OCI-M1 (cell line): ENCODE measurements at regions not wholly inside any gene's neighbourhood (a gene's known extent, or its start where the extent isn't known, plus 50 kb on each side); places are given as distances from the start of the nearest gene placed in this dataset.
"Not testable (repeated sequence)": the region's sequence is repeated elsewhere in the genome, so short reads cannot be mapped to it uniquely, and the experiment has no call there.

ENCODE experiments used
- DNase-seq: peaks from one replicate; lab custom pipeline; 2025; lab: John Stamatoyannopoulos, UW

GRCh38 chr6:61217714-61218113 lies 1068.3 kb downstream of the KHDRBS2 start:
- no peak for DNase-seq

DNA sequence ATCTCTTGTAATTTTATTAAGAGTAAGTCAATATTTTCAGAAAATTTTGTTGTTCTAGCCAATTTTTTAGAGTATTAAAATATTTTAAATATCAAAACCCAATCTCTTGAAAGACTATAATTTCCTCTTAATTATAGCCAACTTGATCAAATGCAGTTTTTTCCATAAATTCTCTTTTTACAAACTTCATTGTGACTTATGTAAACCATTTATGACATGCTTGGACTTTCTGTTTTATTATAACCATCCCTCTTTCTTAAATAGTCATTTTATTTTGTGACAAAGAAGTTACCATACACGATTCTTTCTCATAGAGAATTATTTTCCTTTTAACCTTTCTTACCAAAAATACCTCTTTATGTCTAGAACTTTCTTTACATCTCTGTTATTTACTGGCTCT lies 1075.5 kb downstream of the KHDRBS2 start:
- DNase-seq: peak; percentile 26

DNA sequence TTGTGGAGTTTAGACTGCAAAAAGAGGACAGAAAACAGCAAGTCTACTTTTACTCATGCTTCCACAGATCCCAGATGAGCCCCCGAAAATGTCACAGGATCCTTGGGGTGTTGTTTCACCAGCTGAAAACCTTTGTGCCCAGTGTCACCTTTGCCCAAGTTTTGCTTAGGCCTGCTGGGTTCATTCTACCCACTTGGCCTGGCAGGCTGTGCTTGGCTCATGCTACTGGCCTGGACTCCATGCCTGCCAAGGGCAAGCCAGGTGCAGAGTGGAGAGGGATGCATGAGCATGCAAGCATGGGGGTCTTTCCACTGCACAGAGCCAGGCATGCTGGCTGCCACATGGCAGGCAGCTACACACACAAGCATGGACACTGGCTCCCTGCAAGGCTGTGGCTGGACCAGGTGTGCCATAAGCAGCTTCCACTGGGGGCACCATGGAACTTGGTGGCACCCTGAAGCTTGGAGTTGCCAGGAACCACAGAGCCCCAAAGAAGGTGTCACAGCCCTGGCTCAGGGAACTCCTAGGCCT lies 1082.0 kb downstream of the KHDRBS2 start:
- DNase-seq: no peak

DNA sequence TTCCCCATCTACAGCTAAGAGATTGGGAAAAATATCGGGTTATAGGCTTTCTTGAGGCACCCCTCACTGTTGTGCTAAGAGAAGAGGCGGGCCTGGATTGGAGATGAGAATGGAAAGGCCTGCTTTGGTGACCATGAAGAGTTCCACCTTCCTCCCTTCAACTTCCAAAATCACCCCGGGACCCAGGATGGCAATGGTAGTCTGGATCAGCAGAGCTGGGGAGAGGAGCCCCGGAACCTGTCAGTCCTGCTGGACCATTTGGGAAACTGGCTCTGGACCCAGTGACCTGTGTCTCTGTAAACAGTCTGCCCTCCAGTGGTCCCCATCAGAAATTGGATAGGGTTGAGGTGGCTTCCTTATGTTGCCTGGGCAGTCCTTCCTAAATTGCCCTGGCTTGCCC lies 1085.6 kb downstream of the KHDRBS2 start:
- DNase-seq: no peak

GRCh38 chr6:61193771-61194170 lies 1092.3 kb downstream of the KHDRBS2 start:
- DNase-seq: no peak

DNA sequence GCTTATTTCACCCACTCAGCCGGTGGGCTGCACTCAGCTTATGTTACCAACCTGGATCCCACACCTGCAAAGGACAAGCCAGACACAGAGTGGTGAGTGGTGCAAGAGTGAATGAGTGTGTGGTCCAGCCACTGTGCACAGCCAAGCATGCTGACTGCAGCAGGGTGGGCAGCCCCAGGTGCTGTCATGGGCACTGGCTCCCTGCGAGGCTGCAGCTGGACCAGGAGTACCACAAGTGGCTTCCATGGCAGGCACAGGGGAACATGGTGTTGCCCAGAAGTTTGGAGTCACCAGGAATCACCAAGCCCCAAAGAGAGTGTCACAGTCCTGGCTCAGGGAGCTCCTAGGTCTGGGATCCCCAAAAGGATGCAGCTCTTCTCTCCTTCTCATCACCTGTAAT lies 1093.4 kb downstream of the KHDRBS2 start:
- DNase-seq: no peak

DNA sequence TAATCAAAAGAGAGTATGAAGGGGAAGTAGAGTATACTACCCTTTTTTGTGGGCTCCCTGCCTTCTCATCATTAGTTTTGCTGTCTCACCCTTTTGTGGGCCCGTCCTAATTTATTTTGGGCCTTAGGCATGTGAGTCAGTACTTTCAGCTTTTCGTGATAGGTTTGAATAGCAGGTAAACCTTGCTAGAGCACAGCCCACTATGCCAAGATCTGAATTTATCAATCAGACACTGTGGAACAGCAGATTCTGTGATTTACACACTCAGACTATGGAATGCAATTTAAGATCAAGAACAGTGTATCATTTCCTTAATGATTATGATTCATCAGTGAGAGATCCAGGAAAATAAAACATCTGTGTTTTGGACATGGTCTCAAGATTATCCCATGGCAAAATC lies 1117.1 kb downstream of the KHDRBS2 start:
- DNase-seq: no peak

DNA sequence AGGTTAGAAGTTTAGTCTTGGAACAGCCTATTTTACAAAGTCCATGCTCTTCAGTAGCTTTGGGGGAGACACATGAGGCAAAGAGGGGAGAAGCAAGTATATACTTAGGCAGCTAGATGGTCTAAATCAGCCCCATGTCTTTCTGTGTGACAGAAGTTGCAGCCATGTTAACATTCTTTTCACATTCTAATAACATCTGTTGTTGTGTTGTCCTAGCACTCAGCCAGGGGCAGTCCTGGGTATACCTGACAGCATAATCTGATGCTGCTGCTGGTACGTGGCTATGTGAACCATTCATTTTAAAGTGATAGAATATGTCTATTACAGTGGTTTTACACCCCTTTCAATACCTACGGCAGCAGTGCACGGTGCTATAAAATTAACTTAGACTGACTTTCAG lies 1137.0 kb downstream of the KHDRBS2 start:
- DNase-seq: not testable (repeated sequence)

DNA sequence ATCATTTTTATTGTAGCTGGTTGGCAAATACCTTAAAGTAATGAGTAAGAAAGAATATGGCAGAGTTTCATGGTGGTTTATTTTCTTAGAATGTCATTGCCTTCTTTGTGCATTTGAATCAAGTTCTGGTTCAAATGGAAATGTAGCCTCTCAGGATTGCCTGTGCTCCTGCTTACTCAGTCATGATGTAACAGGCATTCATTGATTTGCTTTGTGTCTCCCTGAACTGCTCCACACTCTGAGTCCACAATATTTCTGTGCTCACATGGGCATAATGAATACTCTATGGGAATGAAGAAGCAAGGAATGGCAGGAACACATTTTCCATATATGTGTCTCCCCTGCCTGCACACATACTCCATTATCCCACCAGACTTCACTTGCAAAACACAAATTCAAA lies 1143.8 kb downstream of the KHDRBS2 start:
- DNase-seq: not testable (repeated sequence)

- no peak for DNase-seq
These were observed 1152.0 kb downstream of the KHDRBS2 start for GRCh38 chr6:61134028-61134427.

DNA sequence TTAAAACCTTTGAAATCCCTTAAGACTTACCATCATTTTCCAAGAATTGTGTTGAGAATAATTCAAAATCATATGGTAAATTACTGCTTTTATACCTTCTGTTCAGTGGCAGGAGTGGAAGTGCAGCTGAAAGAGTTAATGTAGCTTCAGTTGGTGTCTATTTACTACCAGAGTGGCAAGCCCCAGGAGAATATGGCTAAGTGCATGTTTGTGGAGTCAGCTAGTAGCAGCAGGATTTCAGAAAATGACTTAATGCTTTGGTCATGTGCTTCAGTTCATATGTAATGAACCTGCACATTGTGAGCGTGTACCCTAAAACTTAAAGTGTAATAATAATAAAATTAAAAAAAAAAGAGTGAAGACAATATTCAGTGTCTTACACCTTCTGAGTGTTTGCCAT lies 1171.8 kb downstream of the KHDRBS2 start:
- not testable (repeated sequence) for DNase-seq

- not testable (repeated sequence) for DNase-seq
These were observed 1178.1 kb downstream of the KHDRBS2 start for GRCh38 chr6:61107914-61108313.

DNA sequence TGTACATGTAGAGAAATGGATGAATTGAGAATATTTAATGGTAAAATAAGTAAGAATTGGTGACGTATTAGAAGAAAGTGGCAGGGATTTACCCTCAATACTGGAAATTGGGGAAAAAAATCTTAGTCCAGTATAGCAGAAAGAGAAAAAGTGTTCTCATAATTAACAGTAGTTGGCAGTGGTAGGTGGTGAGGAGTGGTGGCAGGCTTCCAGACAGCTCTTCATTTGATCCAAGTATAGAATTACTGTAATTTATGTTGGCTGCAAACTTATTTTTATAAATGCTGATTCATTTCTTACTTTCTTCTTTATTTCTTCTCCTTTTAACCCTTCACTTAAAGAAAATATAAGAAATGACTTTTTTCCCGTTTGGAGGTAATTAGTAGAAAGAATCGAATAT lies 1182.4 kb downstream of the KHDRBS2 start:
- not testable (repeated sequence) for DNase-seq

GRCh38 chr6:61100072-61100471 lies 1186.0 kb downstream of the KHDRBS2 start:
- no peak for DNase-seq

DNA sequence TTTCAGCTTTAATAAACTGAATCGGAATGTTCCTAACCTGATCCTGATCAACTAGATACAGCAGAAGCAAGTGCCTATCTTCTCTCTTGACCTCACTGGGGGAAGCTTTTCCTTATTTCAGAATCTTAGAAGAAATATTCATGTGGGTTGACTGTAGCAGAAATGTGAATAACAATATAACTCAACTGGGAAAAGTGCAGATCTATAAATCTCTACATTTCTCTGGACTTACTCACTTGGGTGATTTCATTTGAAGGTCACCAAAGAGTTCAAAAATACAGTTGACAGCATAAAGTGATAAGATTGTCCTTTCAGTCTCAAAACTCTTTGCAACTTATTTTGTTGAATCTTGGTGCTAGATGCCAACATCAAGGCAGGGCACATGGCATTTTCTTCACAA lies 1186.5 kb downstream of the KHDRBS2 start:
- DNase-seq: not testable (repeated sequence)

GRCh38 chr6:61087986-61088385 lies 1198.0 kb downstream of the KHDRBS2 start:
- DNase-seq: not testable (repeated sequence)

- DNase-seq: no peak
These were observed 1242.0 kb downstream of the KHDRBS2 start for GRCh38 chr6:61044011-61044410.
